ENCODE measurements at regions not wholly inside any gene's neighbourhood (a gene's known extent, or its start where the extent isn't known, plus 50 kb on each side); places are given as distances from the start of the nearest gene placed in this dataset.

DNA sequence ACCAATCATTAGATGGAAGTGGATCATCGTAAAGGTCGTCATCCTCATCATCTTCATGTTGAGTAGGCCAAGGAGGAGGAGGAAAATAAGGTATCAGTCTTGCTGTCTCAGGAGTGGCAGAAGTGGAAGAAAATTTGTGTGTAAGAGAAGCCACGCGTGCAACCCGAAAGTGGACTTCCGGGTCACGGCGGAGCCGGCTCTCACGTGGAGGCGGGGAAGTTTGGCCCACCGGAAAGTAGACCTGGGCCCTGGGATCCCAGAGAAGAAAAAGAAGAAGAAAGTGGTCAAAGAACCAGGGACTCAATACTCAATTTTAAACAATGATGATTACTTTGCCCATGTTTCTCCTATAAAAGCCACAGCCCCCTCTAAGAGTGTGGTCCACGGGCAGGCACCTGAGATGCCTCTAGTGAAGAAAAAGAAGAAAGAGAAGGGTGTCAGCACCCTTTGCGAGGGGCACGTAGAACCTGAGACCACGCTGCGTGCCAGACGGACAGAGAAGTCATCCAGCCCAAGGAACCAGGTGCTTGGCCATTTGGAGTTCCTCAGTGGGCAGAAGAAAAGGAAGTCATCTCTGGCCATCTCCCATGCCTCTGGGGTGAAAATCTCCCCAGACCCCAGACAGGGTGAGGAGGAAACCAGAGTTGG, 365.8 kb downstream of the BCAT1 start:
- H3F3A ChIP-seq (ENCODE audit: insufficient read depth), result no peaks in the 10 kb centered on the region
- no peaks in the 10 kb centered on the region for H4K20me1 ChIP-seq (ENCODE audit: low read depth, low read length)
- H3K4me3 ChIP-seq (ENCODE audit: insufficient read depth, low read length, poor library complexity, severe bottlenecking), result no peak overlapping the region
- no peaks in the 10 kb centered on the region for H3K9me2 ChIP-seq (replicated peaks; ENCODE audit: insufficient read depth, low read length)
- TF ChIP-seq EZH2phosphoT487 (conservative IDR thresholded peaks at IDR 0.05; ENCODE audit: low read length), result no peak
- H3K9ac ChIP-seq (ENCODE audit: low read length), result no peak overlapping the region
- H3K79me2 ChIP-seq (ENCODE audit: insufficient read depth, low read length), result no peaks in the 10 kb centered on the region
- H3K27ac ChIP-seq (ENCODE audit: low read depth, low read length), result no peak overlapping the region
- H3K4me2 ChIP-seq (ENCODE audit: low read depth, low read length, poor library complexity, severe bottlenecking), result no peak overlapping the region
- no peaks in the 10 kb centered on the region for H3K9me3 ChIP-seq (ENCODE audit: insufficient read depth, low read length)
- no peak overlapping the region for H2AFZ ChIP-seq (ENCODE audit: low read depth, low read length, severe bottlenecking)
- no peaks in the 10 kb centered on the region for H3K36me3 ChIP-seq (ENCODE audit: low read length)
- no peaks in the 10 kb centered on the region for H3K27me3 ChIP-seq (ENCODE audit: low read length)

DNA sequence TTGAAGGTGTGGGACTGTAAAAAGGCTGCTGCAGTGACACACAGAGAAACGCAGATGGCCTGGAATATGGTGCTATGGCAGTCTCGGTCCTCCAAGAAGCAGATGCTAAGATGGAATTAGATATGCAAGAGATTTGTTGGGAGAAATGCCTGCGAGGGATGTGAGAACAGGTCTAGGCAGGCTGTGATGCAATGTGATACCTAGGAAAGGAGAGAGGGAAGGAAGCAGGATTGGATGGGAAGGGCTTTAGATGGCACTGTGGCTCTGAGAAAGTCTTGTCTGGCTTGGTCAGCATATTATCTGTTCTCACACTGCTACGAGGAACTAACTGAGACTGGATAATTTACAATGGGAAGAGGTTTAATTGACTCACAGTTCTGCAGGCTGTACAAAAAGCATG, 374.4 kb downstream of the BCAT1 start:
- TF ChIP-seq EZH2phosphoT487 (conservative IDR thresholded peaks at IDR 0.05; ENCODE audit: low read length), result no peak
- TF ChIP-seq, protein P1, sequence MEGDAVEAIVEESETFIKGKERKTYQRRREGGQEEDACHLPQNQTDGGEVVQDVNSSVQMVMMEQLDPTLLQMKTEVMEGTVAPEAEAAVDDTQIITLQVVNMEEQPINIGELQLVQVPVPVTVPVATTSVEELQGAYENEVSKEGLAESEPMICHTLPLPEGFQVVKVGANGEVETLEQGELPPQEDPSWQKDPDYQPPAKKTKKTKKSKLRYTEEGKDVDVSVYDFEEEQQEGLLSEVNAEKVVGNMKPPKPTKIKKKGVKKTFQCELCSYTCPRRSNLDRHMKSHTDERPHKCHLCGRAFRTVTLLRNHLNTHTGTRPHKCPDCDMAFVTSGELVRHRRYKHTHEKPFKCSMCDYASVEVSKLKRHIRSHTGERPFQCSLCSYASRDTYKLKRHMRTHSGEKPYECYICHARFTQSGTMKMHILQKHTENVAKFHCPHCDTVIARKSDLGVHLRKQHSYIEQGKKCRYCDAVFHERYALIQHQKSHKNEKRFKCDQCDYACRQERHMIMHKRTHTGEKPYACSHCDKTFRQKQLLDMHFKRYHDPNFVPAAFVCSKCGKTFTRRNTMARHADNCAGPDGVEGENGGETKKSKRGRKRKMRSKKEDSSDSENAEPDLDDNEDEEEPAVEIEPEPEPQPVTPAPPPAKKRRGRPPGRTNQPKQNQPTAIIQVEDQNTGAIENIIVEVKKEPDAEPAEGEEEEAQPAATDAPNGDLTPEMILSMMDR (IDR thresholded peaks at IDR 0.05; ENCODE audit: insufficient read depth, low read length, poor library complexity, severe bottlenecking), result no peak
- no peaks in the 10 kb centered on the region for H3K9me2 ChIP-seq (replicated peaks; ENCODE audit: insufficient read depth, low read length)
- H3K36me3 ChIP-seq (ENCODE audit: low read length), result no peaks in the 10 kb centered on the region
- no peak overlapping the region for H3K9ac ChIP-seq (ENCODE audit: low read length)
- no peaks in the 10 kb centered on the region for H3K79me2 ChIP-seq (ENCODE audit: insufficient read depth, low read length)
- no peaks in the 10 kb centered on the region for H4K20me1 ChIP-seq (ENCODE audit: low read depth, low read length)
- H3F3A ChIP-seq (ENCODE audit: insufficient read depth), result no peaks in the 10 kb centered on the region
- no peak overlapping the region for H3K27ac ChIP-seq (ENCODE audit: low read depth, low read length)
- H3K4me3 ChIP-seq (ENCODE audit: insufficient read depth, low read length, poor library complexity, severe bottlenecking), result no peak overlapping the region
- no peaks in the 10 kb centered on the region for H3K9me3 ChIP-seq (ENCODE audit: insufficient read depth, low read length)
- no peak overlapping the region for H2AFZ ChIP-seq (ENCODE audit: low read depth, low read length, severe bottlenecking)
- H3K27me3 ChIP-seq (ENCODE audit: low read length), result no peaks in the 10 kb centered on the region
- no peak overlapping the region for H3K4me2 ChIP-seq (ENCODE audit: low read depth, low read length, poor library complexity, severe bottlenecking)

DNA sequence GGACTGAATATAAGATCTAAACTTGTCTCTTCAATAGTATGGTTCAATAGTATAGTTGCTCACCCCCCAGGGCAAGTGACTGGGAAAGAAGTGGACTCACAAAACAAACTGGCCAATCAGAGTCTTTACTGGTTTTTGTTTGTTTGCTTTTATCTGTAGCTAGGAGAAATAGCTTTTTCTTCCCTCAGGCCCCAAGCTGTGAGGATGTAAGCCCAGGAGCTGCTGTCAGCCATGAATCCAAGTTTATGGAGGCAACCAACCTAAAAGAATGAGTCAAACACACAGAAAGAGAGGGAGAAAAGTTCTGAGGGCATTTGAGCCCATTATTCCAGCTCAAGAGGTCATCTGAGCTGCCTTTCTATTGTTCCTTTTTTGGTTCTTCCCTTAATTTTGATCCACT, 375.3 kb downstream of the BCAT1 start:
- no peak for TF ChIP-seq EZH2phosphoT487 (conservative IDR thresholded peaks at IDR 0.05; ENCODE audit: low read length)
- TF ChIP-seq, protein P1 (IDR thresholded peaks at IDR 0.05; ENCODE audit: insufficient read depth, low read length, poor library complexity, severe bottlenecking), result no peak
- H3K4me3 ChIP-seq (ENCODE audit: insufficient read depth, low read length, poor library complexity, severe bottlenecking), result no peak overlapping the region
- H4K20me1 ChIP-seq (ENCODE audit: low read depth, low read length), result no peaks in the 10 kb centered on the region
- no peak overlapping the region for H3K27ac ChIP-seq (ENCODE audit: low read depth, low read length)
- no peak overlapping the region for H2AFZ ChIP-seq (ENCODE audit: low read depth, low read length, severe bottlenecking)
- no peak overlapping the region for H3K9ac ChIP-seq (ENCODE audit: low read length)
- H3K9me3 ChIP-seq (ENCODE audit: insufficient read depth, low read length), result no peaks in the 10 kb centered on the region
- no peak overlapping the region for H3K4me2 ChIP-seq (ENCODE audit: low read depth, low read length, poor library complexity, severe bottlenecking)
- H3K79me2 ChIP-seq (ENCODE audit: insufficient read depth, low read length), result no peaks in the 10 kb centered on the region
- no peaks in the 10 kb centered on the region for H3F3A ChIP-seq (ENCODE audit: insufficient read depth)
- H3K36me3 ChIP-seq (ENCODE audit: low read length), result no peaks in the 10 kb centered on the region
- H3K9me2 ChIP-seq (replicated peaks; ENCODE audit: insufficient read depth, low read length), result no peaks in the 10 kb centered on the region
- H3K27me3 ChIP-seq (ENCODE audit: low read length), result no peaks in the 10 kb centered on the region

DNA sequence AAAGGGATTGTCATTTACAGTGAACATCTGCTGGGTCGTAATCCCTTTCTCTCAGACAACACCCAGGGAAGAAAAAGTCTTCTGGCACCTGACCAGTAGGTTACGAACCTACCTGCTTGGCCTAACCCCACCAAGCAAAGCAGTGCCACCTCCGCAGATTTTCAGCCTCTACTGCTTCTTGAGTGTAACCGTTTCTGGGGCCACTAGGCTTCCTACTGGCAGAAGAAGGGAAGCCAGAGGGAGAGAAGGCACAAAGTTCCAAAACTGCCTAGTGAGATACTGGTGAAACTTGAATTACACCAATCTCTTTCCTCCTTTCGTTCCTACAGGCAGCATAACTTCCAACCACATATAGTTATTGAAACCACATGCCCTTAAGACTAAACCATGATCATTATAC, 383.6 kb downstream of the BCAT1 start:
- Histone ChIP-seq H3K27ac (ENCODE audit: low read depth, low read length) (no peak overlapping the region), H3F3A (ENCODE audit: insufficient read depth) (no peaks in the 10 kb centered on the region), H3K9me2 (replicated peaks; ENCODE audit: insufficient read depth, low read length) (no peaks in the 10 kb centered on the region), H3K9ac (ENCODE audit: low read length) (no peak overlapping the region), H3K4me3 (ENCODE audit: insufficient read depth, low read length, poor library complexity, severe bottlenecking) (no peak overlapping the region), H4K20me1 (ENCODE audit: low read depth, low read length) (no peaks in the 10 kb centered on the region), H3K27me3 (ENCODE audit: low read length) (no peaks in the 10 kb centered on the region), H2AFZ (ENCODE audit: low read depth, low read length, severe bottlenecking) (no peak overlapping the region), H3K9me3 (ENCODE audit: insufficient read depth, low read length) (no peaks in the 10 kb centered on the region), H3K36me3 (ENCODE audit: low read length) (no peaks in the 10 kb centered on the region), H3K79me2 (ENCODE audit: insufficient read depth, low read length) (no peaks in the 10 kb centered on the region), H3K4me2 (ENCODE audit: low read depth, low read length, poor library complexity, severe bottlenecking) (no peak overlapping the region)
- TF ChIP-seq EZH2phosphoT487 (conservative IDR thresholded peaks at IDR 0.05; ENCODE audit: low read length), result no peak
- TF ChIP-seq, protein P1 (IDR thresholded peaks at IDR 0.05; ENCODE audit: insufficient read depth, low read length, poor library complexity, severe bottlenecking), result no peak
